GM13977 (cell line): ENCODE measurements at regions not wholly inside any gene's neighbourhood (a gene's known extent, or its start where the extent isn't known, plus 50 kb on each side); places are given as distances from the start of the nearest gene placed in this dataset.
"Not testable (repeated sequence)": the region's sequence is repeated elsewhere in the genome, so short reads cannot be mapped to it uniquely, and the experiment has no call there.

Source experiments
- DNase-seq: peaks from one replicate; pipeline ENCODE4 v3.0.0; 2012; ENCODE audit warnings: low spot score
- CTCF ChIP-seq: IDR thresholded peaks from 2 replicates; pipeline ENCODE4 v1.5.1; 2012; ENCODE audit warnings: mild to moderate bottlenecking, control low read depth; ENCODE audit not compliant: insufficient read depth; ENCODE audit errors: extremely low read depth, missing control alignments
- in situ Hi-C: fragments of 300-500 bp; cut with MboI; formaldehyde crosslinking; loops from one replicate; pipeline ENCODE4 v1.12.0; 2022; ENCODE audit warnings: low sequenced_read_pairs, low pct_unique_long_range_greater_than_20kb, mixed read lengths, inconsistent platforms; ENCODE audit not compliant: unreplicated experiment

GRCh38 chr13:32838945-32839344 lies 177.3 kb upstream of the KL start:
- no peak for TF ChIP-seq CTCF
- DNase-seq = peak; percentile 49
- in situ Hi-C loops = no loop called here

DNA sequence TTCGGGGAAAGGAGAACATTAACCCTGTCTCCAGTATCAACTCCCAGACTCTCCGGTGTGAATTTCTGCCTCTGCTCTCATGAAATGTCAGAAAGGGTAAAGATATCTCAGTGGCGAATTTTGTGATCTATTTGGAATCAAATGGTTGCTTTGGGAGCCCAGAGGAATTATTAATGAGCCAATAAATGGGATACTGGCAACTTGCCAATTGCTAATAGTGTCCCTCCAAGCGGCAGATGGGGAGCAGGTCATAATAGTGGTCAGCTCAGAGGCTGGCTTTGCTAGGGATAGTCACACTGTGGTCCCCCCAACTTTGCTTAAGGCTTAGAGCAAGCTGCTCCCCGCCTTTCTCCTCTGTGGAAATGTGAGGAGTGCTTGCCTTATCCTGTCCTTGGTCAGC lies 176.1 kb upstream of the KL start:
- DNase-seq = no peak
- TF ChIP-seq CTCF = no peak
- in situ Hi-C loops = no loop called here

GRCh38 chr13:32840989-32841713 lies 175.1 kb upstream of the KL start:
- peak; percentile 43 for DNase-seq
- TF ChIP-seq CTCF = no peak
- in situ Hi-C loops = no loop called here

DNA sequence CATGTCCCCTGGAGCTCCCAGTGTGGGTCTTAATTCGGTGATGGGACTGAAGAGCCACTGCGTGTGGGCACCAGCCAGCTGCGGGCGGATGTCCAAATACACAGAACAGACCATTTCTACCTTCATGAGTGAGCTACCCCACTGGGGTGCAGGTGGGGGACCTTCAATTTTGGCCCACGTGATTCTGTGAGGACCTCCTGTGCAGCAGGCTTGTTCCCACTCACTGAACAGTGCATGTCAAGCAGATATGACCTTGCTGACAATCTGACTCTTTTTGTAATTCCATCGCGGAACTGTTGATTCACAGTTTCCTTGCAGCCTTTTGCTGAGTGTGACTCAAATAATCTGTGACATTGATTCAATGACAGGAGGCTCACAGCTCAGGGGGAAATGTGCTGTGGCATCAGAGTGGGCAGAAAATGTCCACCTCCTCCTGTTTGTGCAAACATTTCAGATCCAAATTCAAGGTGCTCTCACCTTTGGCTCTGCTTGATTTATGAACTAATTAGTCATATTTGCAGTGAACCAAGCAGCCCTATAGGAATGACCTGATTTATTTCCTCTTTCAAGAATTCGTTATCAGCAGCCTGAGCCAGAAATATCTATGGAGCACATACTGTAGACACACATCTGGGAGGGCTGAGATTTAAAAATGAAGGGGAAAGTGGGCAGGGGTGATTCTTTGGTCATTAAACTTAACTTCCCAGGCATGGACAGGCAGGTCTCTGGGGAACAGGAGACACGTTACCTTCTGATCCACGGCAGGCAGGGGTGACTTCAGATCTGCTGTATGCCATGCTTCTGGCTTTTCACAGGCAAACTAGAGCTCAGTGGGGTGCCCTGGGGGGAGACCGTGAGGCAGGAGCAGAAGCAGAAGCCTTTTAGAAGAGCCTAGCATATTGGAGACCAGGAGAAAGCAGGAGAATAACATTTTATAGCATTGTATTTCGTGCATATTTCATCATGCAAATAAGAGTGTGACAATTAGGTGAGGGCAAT lies 170.0 kb upstream of the KL start:
- DNase-seq = no peak
- TF ChIP-seq CTCF = no peak
- in situ Hi-C loops = no loop called here

DNA sequence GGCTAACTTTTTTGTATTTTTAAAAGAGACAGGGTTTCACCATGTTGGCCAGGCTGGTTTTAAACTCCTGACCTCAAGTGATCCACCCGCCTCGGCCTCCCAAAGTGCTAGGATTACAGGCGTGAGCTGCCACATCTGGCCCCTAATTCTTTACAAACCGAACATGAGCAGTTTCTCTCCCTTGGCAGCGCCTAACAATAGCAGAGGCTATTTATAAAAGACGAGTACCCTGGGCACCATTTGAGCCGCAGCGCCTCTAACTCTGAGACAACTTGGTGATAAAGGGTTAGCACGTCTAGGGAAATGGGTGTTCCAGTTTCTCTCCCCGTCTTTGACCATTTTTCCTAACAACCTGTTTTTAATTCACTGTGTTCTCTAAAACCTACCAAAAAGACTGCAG lies 168.2 kb upstream of the KL start:
- DNase-seq, in situ Hi-C loops: not testable (repeated sequence)

- in situ Hi-C loops = no loop called here
- no peak for TF ChIP-seq CTCF
- no peak for DNase-seq
Observed at GRCh38 chr13:32849369-32849768, 166.9 kb upstream of the KL start.
